ENCODE measurements at regions not wholly inside any gene's neighbourhood (a gene's known extent, or its start where the extent isn't known, plus 50 kb on each side); places are given as distances from the start of the nearest gene placed in this dataset.

DNA sequence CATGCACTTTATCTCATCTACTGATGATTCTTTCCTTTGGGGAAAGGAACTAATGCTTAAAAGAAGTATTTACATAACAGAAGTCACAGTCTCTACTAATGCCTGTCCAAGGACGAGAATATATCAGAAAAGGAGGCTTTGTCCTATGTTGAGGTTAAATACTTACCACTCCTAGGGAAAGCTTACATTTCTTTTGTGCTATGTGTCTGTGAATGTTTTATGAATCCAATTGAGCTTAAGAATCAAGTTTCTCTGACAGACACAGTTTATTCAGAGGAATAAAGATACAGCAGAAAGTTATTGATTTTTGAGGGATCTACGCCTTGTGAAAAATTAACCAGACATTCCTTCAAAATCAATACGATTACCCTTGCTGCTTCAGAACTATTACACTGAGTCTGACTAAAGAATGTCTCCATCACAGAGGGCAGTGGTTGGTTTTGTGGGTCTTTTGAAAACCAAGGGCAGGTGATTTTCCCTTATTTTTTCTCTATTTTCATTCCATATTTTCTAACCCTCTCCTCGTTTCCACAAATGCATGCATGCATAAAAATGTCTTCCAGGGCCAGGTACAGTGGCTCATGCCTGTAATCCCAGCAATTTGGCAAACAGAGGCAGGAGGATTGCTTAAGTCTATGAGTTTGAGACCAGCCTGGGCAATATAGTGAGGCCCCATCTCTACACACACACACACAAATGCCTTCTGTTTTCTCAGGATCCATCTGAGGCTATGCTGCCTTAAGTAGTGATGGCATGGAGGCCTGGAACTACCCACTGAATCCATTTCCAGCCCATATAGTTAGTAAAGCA is 1095.1 kb downstream of the GALC start:
- DNase-seq (ENCODE audit: low spot score): peak; percentile 13

DNA sequence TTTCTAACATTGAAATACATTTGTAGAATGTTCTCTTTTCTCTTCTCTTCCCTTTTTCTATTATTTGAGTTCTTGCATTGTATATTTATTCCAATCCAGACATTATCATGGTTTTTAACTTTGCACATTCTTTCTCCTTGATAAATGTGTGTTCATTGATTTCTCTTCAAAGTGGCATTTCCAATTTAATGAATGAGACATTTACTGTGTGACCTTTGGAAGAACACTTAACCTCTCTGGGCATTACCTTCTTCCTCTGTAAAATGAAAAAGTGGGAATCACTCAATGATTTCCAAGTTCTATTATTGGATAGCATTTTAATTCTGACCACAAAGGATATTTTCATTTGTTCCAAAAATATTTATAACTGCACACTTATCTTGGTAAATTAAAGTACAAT is 1095.8 kb downstream of the GALC start:
- DNase-seq (ENCODE audit: low spot score): no peak

DNA sequence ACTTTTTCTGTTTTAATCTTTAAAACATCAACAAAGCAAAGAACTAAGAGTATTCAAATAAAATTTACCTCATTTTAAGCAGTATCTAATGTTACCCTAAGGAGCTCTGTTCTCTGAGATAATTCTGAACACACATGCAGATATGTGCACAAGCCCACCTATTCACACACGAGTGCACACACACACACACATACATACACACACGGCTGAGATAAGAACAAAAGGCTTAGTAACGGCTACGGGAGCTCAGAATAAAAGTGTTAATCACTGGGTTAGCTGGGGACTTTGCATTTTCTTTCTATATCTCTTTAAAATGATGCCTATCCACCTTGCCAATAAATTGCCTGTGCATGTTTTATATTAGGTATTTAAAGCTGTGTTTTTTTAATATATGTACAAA is 1096.3 kb downstream of the GALC start:
- DNase-seq (ENCODE audit: low spot score): no peak

DNA sequence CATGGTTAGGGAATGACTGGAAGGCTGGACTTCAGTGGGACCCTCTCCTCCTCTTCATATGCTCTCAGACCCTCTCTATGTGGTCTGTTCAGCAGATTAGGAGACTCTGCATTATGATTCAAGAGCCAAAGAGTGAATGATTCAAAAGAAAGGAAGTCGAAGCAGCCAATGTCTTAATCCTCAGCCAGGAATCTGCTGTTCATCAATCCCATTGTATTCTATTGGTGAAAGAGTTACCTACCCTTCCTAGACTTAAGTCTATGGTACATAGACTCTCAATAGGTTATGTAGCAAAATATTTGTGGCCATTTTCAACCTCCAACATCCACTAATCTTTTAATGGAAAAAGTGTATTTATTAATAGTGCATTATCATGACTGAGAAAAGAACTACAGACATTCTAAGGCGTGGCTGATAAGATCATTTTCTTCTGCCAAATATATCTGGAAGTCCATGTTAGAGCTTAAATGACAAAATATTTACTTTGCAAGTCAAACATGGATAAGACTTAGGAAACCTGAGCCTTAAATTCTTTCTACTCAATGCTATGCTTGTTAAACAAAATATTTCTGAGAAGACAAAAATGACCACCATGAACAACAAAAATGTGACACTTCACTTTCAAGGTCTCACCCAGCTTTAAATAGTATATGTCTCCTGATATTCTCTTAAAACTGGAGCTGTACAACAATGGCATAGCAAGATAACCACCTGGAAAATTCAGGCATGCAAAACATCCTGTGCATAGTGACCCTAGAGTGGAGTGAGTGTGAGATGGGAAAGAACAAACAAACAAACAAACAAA is 1100.6 kb downstream of the GALC start:
- DNase-seq (ENCODE audit: low spot score): no peak

DNA sequence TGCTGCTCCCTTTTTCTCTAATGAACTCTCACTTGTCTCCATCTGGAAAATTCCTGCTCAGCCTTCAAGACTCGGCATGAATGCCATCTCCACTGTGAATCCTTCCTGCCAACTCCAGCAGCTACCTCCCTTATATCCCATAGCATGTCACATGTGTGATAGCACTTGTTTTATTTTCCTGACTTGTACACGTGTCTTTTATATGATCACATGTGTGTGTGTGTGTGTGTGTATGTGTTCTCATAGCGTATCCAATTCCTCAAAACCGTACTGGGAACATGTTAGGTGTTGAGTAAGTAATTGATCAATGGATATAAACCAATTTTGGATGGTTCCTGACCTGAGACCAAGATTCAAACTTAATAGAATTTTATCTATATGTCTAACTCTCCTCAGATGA is 1107.7 kb downstream of the GALC start:
- no peak for DNase-seq (ENCODE audit: low spot score)

DNA sequence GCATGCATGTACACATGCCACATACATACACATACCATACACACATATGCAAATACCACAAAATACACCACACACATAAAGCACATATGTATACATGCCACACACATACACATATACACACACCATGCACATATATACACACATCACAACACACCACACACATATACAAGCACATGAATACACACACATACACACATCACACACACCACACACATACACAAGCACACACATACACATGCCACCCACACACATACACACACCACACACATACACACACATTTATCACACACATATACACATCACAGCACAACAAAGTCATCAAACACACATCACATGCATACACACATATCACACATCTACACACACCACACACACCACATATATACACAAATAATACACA is 1108.5 kb downstream of the GALC start:
- DNase-seq (ENCODE audit: low spot score): no peak

DNA sequence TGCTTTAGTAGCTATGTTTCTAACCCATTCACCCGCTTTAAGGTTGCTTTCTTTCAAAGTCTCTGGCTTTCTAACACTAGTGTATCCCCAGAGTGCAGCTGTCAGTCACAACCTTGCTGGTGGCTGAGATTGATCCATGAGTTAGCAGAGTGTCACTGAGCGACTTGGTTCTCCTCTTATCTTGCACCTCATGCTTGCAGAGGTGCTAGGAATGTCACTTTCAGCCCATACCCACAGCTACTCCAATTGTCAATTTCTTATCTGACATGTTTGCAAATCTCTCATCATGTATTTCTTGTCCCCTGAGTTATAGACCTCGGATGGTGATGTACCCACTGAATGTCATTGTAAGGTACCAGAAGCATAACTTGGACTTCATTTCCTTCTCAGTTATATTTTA is 1110.2 kb downstream of the GALC start:
- no peak for DNase-seq (ENCODE audit: low spot score)

DNA sequence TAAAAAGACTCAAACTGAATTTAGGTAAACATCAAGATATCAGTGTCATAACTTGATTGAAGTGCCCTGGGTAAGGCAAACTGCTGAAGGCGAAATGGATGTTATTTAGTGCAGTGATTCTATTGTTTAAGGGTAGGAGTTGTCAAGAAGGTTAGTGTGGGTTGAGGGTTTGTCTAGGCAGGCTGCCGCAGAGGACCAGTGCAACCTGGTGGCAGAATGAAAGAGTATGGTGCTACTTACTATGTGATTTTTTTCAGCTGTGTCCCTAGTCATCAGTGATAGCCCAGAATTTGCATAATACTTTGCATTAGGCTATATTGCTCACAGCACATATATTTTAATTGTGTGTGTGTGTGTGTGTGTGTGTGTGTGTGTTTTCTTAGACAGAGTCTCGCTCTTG is 1127.0 kb downstream of the GALC start:
- DNase-seq (ENCODE audit: low spot score): peak; percentile 10

DNA sequence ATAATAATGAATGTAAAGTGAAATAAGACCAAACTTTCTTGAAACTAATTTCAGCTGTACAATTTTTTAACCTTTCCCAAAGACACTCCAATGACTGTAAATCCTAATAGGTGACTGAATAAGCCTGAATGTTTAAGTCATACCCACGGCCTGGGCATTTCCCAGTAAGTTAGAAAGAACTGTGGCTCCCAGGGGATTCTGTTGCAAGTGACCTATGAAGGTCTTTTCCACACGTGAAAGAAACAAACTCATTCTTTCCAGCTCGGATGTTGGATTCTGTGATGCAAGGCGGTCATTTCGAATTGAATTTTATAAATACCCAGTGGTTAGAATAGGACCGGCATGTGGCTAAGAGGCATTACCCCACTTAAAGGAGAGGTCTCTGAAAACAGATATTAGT is 1134.4 kb downstream of the GALC start:
- no peak for DNase-seq (ENCODE audit: low spot score)

DNA sequence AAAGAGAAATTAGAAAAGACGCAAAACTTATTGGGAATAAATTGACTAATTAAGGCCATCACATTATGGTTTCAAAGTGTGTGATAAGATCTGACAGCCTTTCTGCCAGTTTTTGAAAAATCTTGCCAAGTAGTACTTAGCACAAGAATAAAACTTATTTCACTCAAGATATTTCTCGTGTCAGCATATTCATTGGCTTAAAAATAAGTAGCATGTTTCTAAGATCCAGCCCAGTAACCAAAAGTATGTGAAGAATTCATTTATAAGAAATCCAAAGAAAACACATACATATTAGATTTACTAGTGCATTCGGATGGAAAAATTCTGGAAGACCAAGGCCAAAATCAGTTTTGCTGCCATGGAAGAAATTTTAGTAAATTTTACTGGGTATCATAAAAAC is 1135.0 kb downstream of the GALC start:
- DNase-seq (ENCODE audit: low spot score): no peak

DNA sequence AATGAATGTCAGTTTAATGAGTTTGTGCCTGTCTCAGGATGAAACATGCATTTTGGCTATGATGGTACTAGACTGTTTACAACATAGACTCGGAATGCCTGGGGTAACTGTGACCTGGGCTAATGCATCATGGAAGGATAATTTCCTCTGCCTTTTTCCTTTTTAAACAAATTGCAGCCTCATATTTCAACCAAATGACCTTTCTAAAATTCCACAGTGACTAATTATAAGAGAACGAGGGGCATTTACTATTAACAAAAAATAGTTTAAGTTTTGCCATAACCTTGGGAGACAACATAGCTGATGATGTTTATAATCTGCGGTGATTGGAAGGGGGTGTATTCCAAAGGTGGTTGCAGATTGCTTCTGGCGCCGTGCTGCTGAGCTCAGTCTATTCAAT is 1140.5 kb downstream of the GALC start:
- DNase-seq (ENCODE audit: low spot score): no peak

DNA sequence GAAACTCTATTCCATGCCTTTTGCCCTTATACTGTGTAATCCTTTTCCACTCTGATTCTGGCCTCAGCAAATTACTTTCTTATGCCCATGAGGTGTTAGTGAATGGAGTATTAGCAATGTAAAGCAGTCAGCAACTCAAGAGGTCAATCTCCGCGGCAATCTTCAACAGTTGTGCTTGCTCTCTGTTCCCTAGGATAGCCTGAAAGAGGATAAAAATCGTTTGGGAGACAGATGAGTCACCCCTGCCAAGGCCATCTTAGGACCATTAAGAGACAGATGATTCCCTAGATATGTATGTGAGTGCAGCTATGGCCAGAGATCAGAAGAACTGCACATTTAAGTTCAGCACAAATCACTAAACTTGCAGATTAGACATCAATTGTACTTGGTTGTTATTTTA is 1145.8 kb downstream of the GALC start:
- DNase-seq (ENCODE audit: low spot score): no peak

DNA sequence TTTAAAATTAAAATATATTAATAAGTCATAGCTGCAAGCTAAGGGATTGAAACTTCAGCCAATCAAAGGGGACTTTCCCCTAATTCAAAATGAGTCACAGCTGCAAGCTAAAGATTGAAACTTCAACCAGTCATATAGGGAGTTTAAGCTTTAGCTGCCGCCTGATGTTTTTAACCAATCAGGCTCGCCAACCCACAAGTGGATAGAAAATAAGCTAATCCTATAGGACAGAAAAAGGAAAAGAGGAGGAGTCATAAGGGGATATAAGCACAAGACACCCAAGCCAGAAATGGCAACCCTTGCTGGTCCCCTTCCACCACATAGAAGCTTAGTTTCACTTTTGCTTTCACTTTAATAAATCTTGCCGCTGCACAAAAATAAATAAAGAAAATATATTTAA is 1154.6 kb downstream of the GALC start:
- DNase-seq (ENCODE audit: low spot score): no peak

DNA sequence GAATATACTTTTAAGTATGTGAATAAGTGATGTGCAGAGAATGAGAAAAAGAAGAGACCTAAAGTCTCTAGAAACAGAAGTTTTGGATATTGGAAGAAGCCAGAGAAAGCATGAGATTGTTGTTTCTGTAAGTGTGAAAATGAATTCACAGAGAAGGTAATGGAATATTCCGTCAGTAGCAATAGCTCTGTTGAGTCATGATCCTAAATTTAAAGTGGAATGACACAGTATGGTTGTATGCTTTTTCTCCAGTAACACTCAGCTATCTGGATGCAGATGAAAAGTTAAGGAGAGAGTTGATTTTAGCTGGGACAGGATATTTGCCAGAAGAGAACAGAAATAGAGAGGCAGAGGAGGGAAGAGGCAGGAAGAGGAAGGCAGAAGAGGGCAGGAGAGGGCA is 1166.3 kb downstream of the GALC start:
- DNase-seq (ENCODE audit: low spot score): no peak

DNA sequence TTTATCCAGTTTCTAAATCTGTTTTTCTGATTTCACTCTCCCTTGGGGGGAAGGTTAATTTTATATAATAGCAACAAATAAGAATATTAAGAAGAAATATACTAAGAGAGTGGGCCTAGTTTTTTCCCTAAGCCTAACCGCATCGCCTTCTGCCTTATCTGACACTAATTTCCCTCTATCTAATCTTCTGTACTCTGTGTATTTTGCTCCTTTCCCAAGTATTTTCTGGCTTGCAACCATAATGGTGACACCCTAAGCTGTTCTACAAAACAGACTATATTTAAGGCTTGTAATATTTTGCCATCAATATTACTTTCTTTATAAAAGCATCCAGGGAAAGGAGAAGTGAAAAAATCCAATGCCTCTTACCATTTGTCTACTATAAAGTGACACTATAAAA is 1168.8 kb downstream of the GALC start:
- DNase-seq (ENCODE audit: low spot score): no peak

DNA sequence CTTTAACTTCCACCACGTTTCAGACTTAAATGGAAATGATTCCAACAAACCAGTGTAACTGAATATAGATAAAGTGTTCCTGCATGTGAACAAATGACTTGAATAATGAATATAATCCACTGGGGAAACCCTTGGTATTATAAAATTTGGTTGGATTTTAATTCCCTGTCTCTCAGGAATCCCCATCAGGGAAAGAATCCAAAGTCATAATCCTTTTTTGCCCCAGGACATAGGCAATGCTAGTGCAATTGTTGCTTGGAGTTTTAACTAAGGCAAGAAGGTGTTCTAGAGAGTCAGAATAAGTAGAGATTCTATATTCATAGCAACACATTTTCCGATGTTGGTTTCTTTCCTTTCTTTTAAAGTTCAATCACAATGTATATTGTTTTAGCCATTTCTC is 1169.4 kb downstream of the GALC start:
- no peak for DNase-seq (ENCODE audit: low spot score)

DNA sequence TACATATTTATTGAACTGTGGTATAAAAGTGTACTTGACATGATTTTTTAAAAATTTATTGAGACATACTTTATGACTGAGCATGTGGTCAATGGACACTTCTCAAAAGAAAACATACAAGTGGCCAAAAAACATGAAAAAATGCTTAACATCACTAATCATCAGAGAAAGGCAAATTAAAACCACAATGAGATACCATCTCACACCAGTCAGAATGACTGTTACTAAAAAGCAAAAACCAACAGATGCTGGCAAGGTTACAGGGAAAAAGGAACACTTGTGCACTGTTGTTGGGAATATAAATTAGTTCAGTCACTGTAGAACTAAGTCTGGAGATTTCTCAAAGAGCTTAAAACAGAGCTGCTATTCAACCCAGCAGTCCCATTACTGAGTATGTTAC is 1177.6 kb downstream of the GALC start:
- no peak for DNase-seq (ENCODE audit: low spot score)

DNA sequence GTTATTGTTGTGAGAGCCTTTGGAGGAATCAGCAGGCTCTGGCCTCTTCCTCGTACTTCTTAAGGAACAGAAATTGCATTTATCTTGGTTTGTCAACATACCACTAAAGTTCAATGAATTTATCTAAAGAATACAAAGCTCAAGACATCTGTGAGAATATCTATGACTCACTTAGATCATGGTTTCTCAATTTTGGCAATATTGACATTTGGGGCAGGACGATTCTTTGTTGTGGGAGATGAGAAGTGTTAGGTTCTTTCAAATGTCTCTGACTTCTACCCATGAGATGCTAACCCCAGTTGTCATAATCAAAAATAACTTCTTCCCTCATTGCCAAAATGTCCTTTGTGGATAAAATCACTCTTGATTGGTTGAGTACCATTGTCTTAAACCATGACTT is 1190.3 kb downstream of the GALC start:
- no peak for DNase-seq (ENCODE audit: low spot score)

DNA sequence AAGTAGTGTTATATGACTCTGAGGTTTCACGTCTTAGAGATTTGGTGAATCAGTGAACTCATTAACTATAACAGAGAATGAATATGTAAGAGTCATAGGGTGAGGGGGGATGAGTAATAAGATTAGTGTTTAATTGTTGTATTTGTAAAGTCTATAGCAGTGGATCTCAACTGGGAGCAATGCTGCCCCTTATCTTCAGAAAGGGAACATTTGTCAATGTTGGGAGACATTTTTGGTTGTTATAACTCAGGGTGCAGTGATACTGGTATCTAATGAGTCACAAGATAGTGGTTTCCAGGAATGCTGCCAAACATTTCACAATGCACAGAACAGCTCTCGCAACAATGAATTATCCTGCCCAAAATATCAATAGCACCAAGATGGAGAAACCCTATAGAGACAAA is 1193.7 kb downstream of the GALC start:
- no peak for DNase-seq (ENCODE audit: low spot score)

DNA sequence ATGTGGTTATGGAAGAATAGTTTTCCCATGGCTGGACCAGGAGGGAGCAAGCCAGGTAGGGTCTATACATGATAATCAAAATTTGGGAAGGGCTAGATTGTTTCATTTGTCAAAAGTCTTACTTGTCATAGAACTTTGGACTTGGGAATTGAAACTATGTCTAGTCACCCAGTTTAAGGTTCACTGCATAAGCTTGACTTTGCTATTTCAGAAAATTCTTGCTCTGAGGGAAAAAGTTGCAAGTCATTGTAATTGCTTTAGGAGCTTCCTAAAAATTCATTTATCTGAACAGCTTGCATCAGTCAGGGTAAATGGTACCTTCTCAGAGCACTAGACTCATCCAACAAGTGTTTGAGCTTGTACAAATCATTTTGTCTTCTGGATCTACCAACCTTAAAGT is 1194.7 kb downstream of the GALC start:
- DNase-seq (ENCODE audit: low spot score): no peak

DNA sequence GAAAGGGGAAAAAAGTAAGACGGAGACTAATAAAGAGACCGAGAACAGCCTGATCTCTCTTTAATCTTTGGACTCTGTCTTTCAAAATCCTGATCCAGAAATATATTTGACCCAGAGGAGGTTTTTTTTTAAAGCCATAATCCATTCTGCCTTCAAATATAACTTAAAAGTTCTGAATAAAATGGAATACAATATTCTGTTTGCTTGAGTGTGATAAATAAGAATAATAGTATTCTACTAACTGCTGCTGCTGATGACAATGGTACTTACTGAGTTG is 1196.0 kb downstream of the GALC start:
- DNase-seq (ENCODE audit: low spot score): no peak

DNA sequence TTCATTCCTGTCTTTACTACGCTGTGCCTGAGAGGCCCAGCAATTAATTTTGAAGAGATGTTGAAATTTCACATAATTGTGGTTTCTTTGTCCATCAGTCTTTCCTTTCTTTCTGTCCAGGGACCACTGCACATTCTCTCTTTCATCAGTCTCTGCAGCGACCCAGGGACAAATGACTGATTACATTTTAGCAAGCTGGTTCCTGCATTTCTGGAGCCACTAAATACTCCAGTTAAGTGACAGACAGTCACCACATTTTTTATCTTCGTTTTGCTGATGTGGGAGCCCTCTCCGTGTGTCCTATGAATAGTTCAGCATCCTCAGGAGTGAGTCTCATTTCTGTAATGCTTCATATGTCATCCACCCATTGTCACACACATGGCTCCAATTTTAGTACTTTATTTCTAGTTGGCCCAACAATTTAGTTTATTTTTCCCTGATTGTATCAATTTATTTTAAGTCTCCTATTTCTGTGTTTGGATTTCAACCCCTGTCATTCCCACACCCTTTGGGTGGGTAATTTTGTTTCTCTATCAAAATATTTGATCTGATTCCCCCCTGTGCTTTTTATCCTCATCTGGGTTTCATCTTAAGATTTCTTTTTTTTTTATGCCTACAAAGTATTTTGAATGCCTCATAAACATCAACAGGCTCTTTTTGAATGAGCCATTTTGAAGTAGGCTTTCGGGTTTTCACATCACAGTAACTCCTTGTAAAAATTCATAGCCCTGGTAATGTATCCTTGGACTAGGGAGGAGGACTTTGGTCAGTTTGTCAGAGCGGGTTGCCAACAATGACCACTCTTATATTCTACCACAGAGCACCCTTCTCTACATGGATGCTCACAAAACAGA is 1196.5 kb downstream of the GALC start:
- DNase-seq (ENCODE audit: low spot score): no peak

DNA sequence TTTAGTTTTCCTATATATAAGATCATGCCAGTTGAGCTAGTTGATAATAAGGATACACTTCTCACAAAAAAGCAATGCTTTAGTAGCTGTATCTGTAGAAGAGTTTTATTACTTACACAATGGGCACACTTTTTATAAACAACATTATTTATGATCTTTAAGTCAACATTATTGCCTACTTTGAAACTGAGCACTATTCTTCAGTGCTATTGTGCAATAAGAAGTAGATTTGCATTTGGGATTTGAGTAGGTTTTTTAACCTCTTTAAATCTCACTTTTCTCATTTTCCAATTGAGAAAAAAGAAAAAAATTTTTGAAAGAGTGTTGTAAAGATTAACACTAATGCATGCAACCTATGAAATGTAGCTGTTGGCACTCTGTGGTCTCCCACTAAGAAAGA is 1198.3 kb downstream of the GALC start:
- DNase-seq (ENCODE audit: low spot score): no peak

Data from HuH-7 (cell line).